ENCODE measurements at regions not wholly inside any gene's neighbourhood (a gene's known extent, or its start where the extent isn't known, plus 50 kb on each side); places are given as distances from the start of the nearest gene placed in this dataset.

- Histone ChIP-seq H3K4me1 (peaks cover 0 to 6% (median 0%) of the 10 kb centered on the region in 4 donors), H3K4me3 (no peak overlapping the region), H3K27ac (no peak overlapping the region), H3K9me3 (no peaks in the 10 kb centered on the region), H3K36me3 (no peaks in the 10 kb centered on the region), H3K27me3 (no peaks in the 10 kb centered on the region)
- TF ChIP-seq POLR2AphosphoS5 (IDR thresholded peaks at IDR 0.05) (no peak), CTCF (IDR thresholded peaks at IDR 0.05) (no peak), POLR2A (IDR thresholded peaks at IDR 0.05) (no peak), EP300 (IDR thresholded peaks at IDR 0.05) (no peak)
- DNase-seq: no peak
- WGBS, 5 donors: 29 to 68% (median 44%) methylated on average over 2 of the region's 2 CpGs
- intact Hi-C loops (cut with DNase I; ENCODE audit: low total_unique reads): no loop called here
Observed at GRCh38 chr3:189502676-189503257, 128.4 kb upstream of the TP63 start.

GRCh38 chr3:189507856-189508255 lies 123.3 kb upstream of the TP63 start:
- Histone ChIP-seq H3K27me3 (no peaks in the 10 kb centered on the region), H3K4me3 (no peak overlapping the region), H3K4me1 (peaks cover 0 to 2% (median 0%) of the 10 kb centered on the region in 4 donors), H3K27ac (no peak overlapping the region), H3K36me3 (no peaks in the 10 kb centered on the region), H3K9me3 (no peaks in the 10 kb centered on the region)
- no peak for DNase-seq
- intact Hi-C loops (cut with DNase I; ENCODE audit: low total_unique reads): no loop called here
- TF ChIP-seq CTCF (IDR thresholded peaks at IDR 0.05) (no peak), EP300 (IDR thresholded peaks at IDR 0.05) (no peak), POLR2AphosphoS5 (IDR thresholded peaks at IDR 0.05) (no peak), POLR2A (IDR thresholded peaks at IDR 0.05) (no peak)

GRCh38 chr3:189508784-189509501 lies 122.2 kb upstream of the TP63 start:
- Histone ChIP-seq H3K4me1 (no peaks in the 10 kb centered on the region), H3K27me3 (no peaks in the 10 kb centered on the region), H3K4me3 (no peak overlapping the region), H3K36me3 (no peaks in the 10 kb centered on the region), H3K9me3 (no peaks in the 10 kb centered on the region), H3K27ac (no peak overlapping the region)
- WGBS, 5 donors: 69 to 85% (median 77%) methylated on average over 3 of the region's 3 CpGs
- intact Hi-C loops (cut with DNase I; ENCODE audit: low total_unique reads): no loop called here
- peak in 1 of 2 donors; percentile 25 for DNase-seq
- TF ChIP-seq POLR2AphosphoS5 (IDR thresholded peaks at IDR 0.05): no peak
- TF ChIP-seq CTCF (IDR thresholded peaks at IDR 0.05): no peak
- no peak for TF ChIP-seq EP300 (IDR thresholded peaks at IDR 0.05)
- no peak for TF ChIP-seq POLR2A (IDR thresholded peaks at IDR 0.05)

GRCh38 chr3:189512039-189512438 lies 119.2 kb upstream of the TP63 start:
- H3K27me3 ChIP-seq: no peaks in the 10 kb centered on the region
- no peaks in the 10 kb centered on the region for H3K4me1 ChIP-seq
- H3K4me3 ChIP-seq: no peak overlapping the region
- intact Hi-C loops (cut with DNase I; ENCODE audit: low total_unique reads): no loop called here
- WGBS, 5 donors: 36 to 94% (median 85%) methylated on average over 1 of the region's 1 CpG
- no peaks in the 10 kb centered on the region for H3K36me3 ChIP-seq
- DNase-seq: no peak
- no peak for TF ChIP-seq EP300 (IDR thresholded peaks at IDR 0.05)
- TF ChIP-seq CTCF (IDR thresholded peaks at IDR 0.05): no peak
- TF ChIP-seq POLR2AphosphoS5 (IDR thresholded peaks at IDR 0.05): no peak
- no peak for TF ChIP-seq POLR2A (IDR thresholded peaks at IDR 0.05)
- no peak overlapping the region for H3K27ac ChIP-seq
- H3K9me3 ChIP-seq: no peaks in the 10 kb centered on the region
